ENCODE measurements at regions not wholly inside any gene's neighbourhood (a gene's known extent, or its start where the extent isn't known, plus 50 kb on each side); places are given as distances from the start of the nearest gene placed in this dataset.

GRCh38 chr1:226816576-226816975 is 53.8 kb upstream of the PSEN2 start:
- DNase-seq: no peak

- DNase-seq: no peak
Observed at GRCh38 chr1:226814751-226815537, 55.5 kb upstream of the PSEN2 start.

- DNase-seq: no peak
Observed at GRCh38 chr1:226813671-226814591, 56.5 kb upstream of the PSEN2 start.

- no peak for DNase-seq
Observed at GRCh38 chr1:226810681-226811080, 59.7 kb upstream of the PSEN2 start.

- DNase-seq: no peak
Observed at GRCh38 chr1:226809785-226810571, 60.4 kb upstream of the PSEN2 start.

GRCh38 chr1:226808501-226808900 is 61.9 kb upstream of the PSEN2 start:
- no peak for DNase-seq

- DNase-seq: no peak
Observed at GRCh38 chr1:226806988-226807387, 63.4 kb upstream of the PSEN2 start.

GRCh38 chr1:226804907-226805759 is 65.3 kb upstream of the PSEN2 start:
- DNase-seq: no peak

- no peak for DNase-seq
Observed at GRCh38 chr1:226800763-226801380, 61.8 kb upstream of the ITPKB start.

- no peak for DNase-seq
Observed at GRCh38 chr1:226799634-226800281, 60.7 kb upstream of the ITPKB start.

- DNase-seq: peak; percentile 15
Observed at GRCh38 chr1:226798427-226799411, 59.6 kb upstream of the ITPKB start.

- DNase-seq: no peak
Observed at GRCh38 chr1:226797151-226797550, 58.1 kb upstream of the ITPKB start.

- no peak for DNase-seq
Observed at GRCh38 chr1:226793620-226794276, 54.7 kb upstream of the ITPKB start.

- no peak for DNase-seq
Observed at GRCh38 chr1:226792368-226792767, 53.3 kb upstream of the ITPKB start.

GRCh38 chr1:226790545-226791181 is 51.6 kb upstream of the ITPKB start:
- DNase-seq: no peak

- DNase-seq: no peak
Observed at GRCh38 chr1:226788965-226789364, 49.9 kb upstream of the ITPKB start.
